ENCODE measurements at regions not wholly inside any gene's neighbourhood (a gene's known extent, or its start where the extent isn't known, plus 50 kb on each side); places are given as distances from the start of the nearest gene placed in this dataset.

- Histone ChIP-seq H3K4me1 (ENCODE audit: control insufficient read depth in 3 of 3, insufficient read depth in 2 of 3, low read depth in 1 of 3, low read length in 2 of 3) (no peaks in the 10 kb centered on the region), H3K27ac (ENCODE audit: low read depth in 1 of 3, low read length in 2 of 3) (no peak overlapping the region), H3K27me3 (ENCODE audit: control insufficient read depth in 3 of 3, insufficient read depth in 3 of 3, low read length in 3 of 3) (no peaks in the 10 kb centered on the region), H3K9me3 (ENCODE audit: control insufficient read depth in 2 of 2, insufficient read depth in 1 of 2, low read depth in 1 of 2, low read length in 1 of 2) (no peaks in the 10 kb centered on the region), H3K36me3 (ENCODE audit: control insufficient read depth in 3 of 3, insufficient read depth in 2 of 3, low read depth in 1 of 3, low read length in 3 of 3) (no peaks in the 10 kb centered on the region), H3K4me3 (ENCODE audit: low read depth in 1 of 3, low read length in 3 of 3) (no peak overlapping the region)
- 48 to 70% (median 65%) methylated on average over 3 of the region's 3 CpGs for WGBS, 3 donors
- DNase-seq (no peak), FAIRE-seq (no peak)
Observed at GRCh38 chr15:97087006-97087741, 756.7 kb downstream of the NR2F2 start.

- WGBS, 3 donors, result 77 to 92% (median 82%) methylated on average over 1 of the region's 1 CpG
- FAIRE-seq (no peak), DNase-seq (no peak)
- Histone ChIP-seq H3K4me1 (ENCODE audit: control insufficient read depth in 3 of 3, insufficient read depth in 2 of 3, low read depth in 1 of 3, low read length in 2 of 3) (no peaks in the 10 kb centered on the region), H3K27me3 (ENCODE audit: control insufficient read depth in 3 of 3, insufficient read depth in 3 of 3, low read length in 3 of 3) (no peaks in the 10 kb centered on the region), H3K9me3 (ENCODE audit: control insufficient read depth in 2 of 2, insufficient read depth in 1 of 2, low read depth in 1 of 2, low read length in 1 of 2) (no peaks in the 10 kb centered on the region), H3K4me3 (ENCODE audit: low read depth in 1 of 3, low read length in 3 of 3) (no peak overlapping the region), H3K27ac (ENCODE audit: low read depth in 1 of 3, low read length in 2 of 3) (no peak overlapping the region), H3K36me3 (ENCODE audit: control insufficient read depth in 3 of 3, insufficient read depth in 2 of 3, low read depth in 1 of 3, low read length in 3 of 3) (no peaks in the 10 kb centered on the region)
Observed at GRCh38 chr15:97091093-97091492, 760.6 kb downstream of the NR2F2 start.

GRCh38 chr15:97092656-97093055, 762.2 kb downstream of the NR2F2 start:
- no peak for FAIRE-seq
- H3K27ac ChIP-seq (ENCODE audit: low read depth in 1 of 3, low read length in 2 of 3), result no peak overlapping the region
- H3K36me3 ChIP-seq (ENCODE audit: control insufficient read depth in 3 of 3, insufficient read depth in 2 of 3, low read depth in 1 of 3, low read length in 3 of 3), result no peaks in the 10 kb centered on the region
- no peaks in the 10 kb centered on the region for H3K27me3 ChIP-seq (ENCODE audit: control insufficient read depth in 3 of 3, insufficient read depth in 3 of 3, low read length in 3 of 3)
- WGBS, 3 donors, result 54 to 60% (median 56%) methylated on average over 2 of the region's 2 CpGs
- no peak overlapping the region for H3K4me3 ChIP-seq (ENCODE audit: low read depth in 1 of 3, low read length in 3 of 3)
- DNase-seq, result no peak
- H3K9me3 ChIP-seq (ENCODE audit: control insufficient read depth in 2 of 2, insufficient read depth in 1 of 2, low read depth in 1 of 2, low read length in 1 of 2), result no peaks in the 10 kb centered on the region
- H3K4me1 ChIP-seq (ENCODE audit: control insufficient read depth in 3 of 3, insufficient read depth in 2 of 3, low read depth in 1 of 3, low read length in 2 of 3), result no peaks in the 10 kb centered on the region

GRCh38 chr15:97096303-97096835, 765.9 kb downstream of the NR2F2 start:
- WGBS, 3 donors, result 35 to 47% (median 39%) methylated on average over 2 of the region's 2 CpGs
- FAIRE-seq (no peak), DNase-seq (no peak)
- Histone ChIP-seq H3K27me3 (ENCODE audit: control insufficient read depth in 3 of 3, insufficient read depth in 3 of 3, low read length in 3 of 3) (no peaks in the 10 kb centered on the region), H3K36me3 (ENCODE audit: control insufficient read depth in 3 of 3, insufficient read depth in 2 of 3, low read depth in 1 of 3, low read length in 3 of 3) (no peaks in the 10 kb centered on the region), H3K9me3 (ENCODE audit: control insufficient read depth in 2 of 2, insufficient read depth in 1 of 2, low read depth in 1 of 2, low read length in 1 of 2) (no peaks in the 10 kb centered on the region), H3K27ac (ENCODE audit: low read depth in 1 of 3, low read length in 2 of 3) (no peak overlapping the region), H3K4me1 (ENCODE audit: control insufficient read depth in 3 of 3, insufficient read depth in 2 of 3, low read depth in 1 of 3, low read length in 2 of 3) (no peaks in the 10 kb centered on the region), H3K4me3 (ENCODE audit: low read depth in 1 of 3, low read length in 3 of 3) (no peak overlapping the region)

GRCh38 chr15:97099040-97099439, 768.5 kb downstream of the NR2F2 start:
- no peaks in the 10 kb centered on the region for H3K4me1 ChIP-seq (ENCODE audit: control insufficient read depth in 3 of 3, insufficient read depth in 2 of 3, low read depth in 1 of 3, low read length in 2 of 3)
- WGBS, 3 donors, result 70 to 89% (median 83%) methylated on average over 1 of the region's 1 CpG
- DNase-seq (no peak), FAIRE-seq (no peak)
- H3K27ac ChIP-seq (ENCODE audit: low read depth in 1 of 3, low read length in 2 of 3), result no peak overlapping the region
- peaks cover 0 to 6% of the 10 kb centered on the region in 2 donors for H3K9me3 ChIP-seq (ENCODE audit: control insufficient read depth in 2 of 2, insufficient read depth in 1 of 2, low read depth in 1 of 2, low read length in 1 of 2)
- no peak overlapping the region for H3K4me3 ChIP-seq (ENCODE audit: low read depth in 1 of 3, low read length in 3 of 3)
- H3K27me3 ChIP-seq (ENCODE audit: control insufficient read depth in 3 of 3, insufficient read depth in 3 of 3, low read length in 3 of 3), result no peaks in the 10 kb centered on the region
- H3K36me3 ChIP-seq (ENCODE audit: control insufficient read depth in 3 of 3, insufficient read depth in 2 of 3, low read depth in 1 of 3, low read length in 3 of 3), result no peaks in the 10 kb centered on the region

GRCh38 chr15:97101572-97101971, 771.1 kb downstream of the NR2F2 start:
- Histone ChIP-seq H3K36me3 (ENCODE audit: control insufficient read depth in 3 of 3, insufficient read depth in 2 of 3, low read depth in 1 of 3, low read length in 3 of 3) (no peaks in the 10 kb centered on the region), H3K4me1 (ENCODE audit: control insufficient read depth in 3 of 3, insufficient read depth in 2 of 3, low read depth in 1 of 3, low read length in 2 of 3) (no peaks in the 10 kb centered on the region), H3K27ac (ENCODE audit: low read depth in 1 of 3, low read length in 2 of 3) (no peak overlapping the region), H3K4me3 (ENCODE audit: low read depth in 1 of 3, low read length in 3 of 3) (no peak overlapping the region), H3K9me3 (ENCODE audit: control insufficient read depth in 2 of 2, insufficient read depth in 1 of 2, low read depth in 1 of 2, low read length in 1 of 2) (peaks cover 0 to 10% of the 10 kb centered on the region in 2 donors), H3K27me3 (ENCODE audit: control insufficient read depth in 3 of 3, insufficient read depth in 3 of 3, low read length in 3 of 3) (no peaks in the 10 kb centered on the region)
- peak; percentile 98 for FAIRE-seq
- no peak for DNase-seq

- Histone ChIP-seq H3K36me3 (ENCODE audit: control insufficient read depth in 3 of 3, insufficient read depth in 2 of 3, low read depth in 1 of 3, low read length in 3 of 3) (no peaks in the 10 kb centered on the region), H3K27me3 (ENCODE audit: control insufficient read depth in 3 of 3, insufficient read depth in 3 of 3, low read length in 3 of 3) (no peaks in the 10 kb centered on the region), H3K27ac (ENCODE audit: low read depth in 1 of 3, low read length in 2 of 3) (no peak overlapping the region), H3K4me1 (ENCODE audit: control insufficient read depth in 3 of 3, insufficient read depth in 2 of 3, low read depth in 1 of 3, low read length in 2 of 3) (no peaks in the 10 kb centered on the region), H3K9me3 (ENCODE audit: control insufficient read depth in 2 of 2, insufficient read depth in 1 of 2, low read depth in 1 of 2, low read length in 1 of 2) (peaks cover 0 to 9% of the 10 kb centered on the region in 2 donors), H3K4me3 (ENCODE audit: low read depth in 1 of 3, low read length in 3 of 3) (no peak overlapping the region)
- DNase-seq (no peak), FAIRE-seq (no peak)
- WGBS, 3 donors, result 77 to 79% (median 79%) methylated on average over 9 of the region's 9 CpGs
Observed at GRCh38 chr15:97114900-97115760, 784.6 kb downstream of the NR2F2 start.

- H3K27ac ChIP-seq (ENCODE audit: low read depth in 1 of 3, low read length in 2 of 3), result no peak overlapping the region
- H3K4me3 ChIP-seq (ENCODE audit: low read depth in 1 of 3, low read length in 3 of 3), result no peak overlapping the region
- H3K4me1 ChIP-seq (ENCODE audit: control insufficient read depth in 3 of 3, insufficient read depth in 2 of 3, low read depth in 1 of 3, low read length in 2 of 3), result no peaks in the 10 kb centered on the region
- FAIRE-seq (no peak), DNase-seq (no peak)
- 87 to 98% (median 89%) methylated on average over 3 of the region's 3 CpGs for WGBS, 3 donors
- peaks cover 0 to 9% of the 10 kb centered on the region in 2 donors for H3K9me3 ChIP-seq (ENCODE audit: control insufficient read depth in 2 of 2, insufficient read depth in 1 of 2, low read depth in 1 of 2, low read length in 1 of 2)
- no peaks in the 10 kb centered on the region for H3K27me3 ChIP-seq (ENCODE audit: control insufficient read depth in 3 of 3, insufficient read depth in 3 of 3, low read length in 3 of 3)
- no peaks in the 10 kb centered on the region for H3K36me3 ChIP-seq (ENCODE audit: control insufficient read depth in 3 of 3, insufficient read depth in 2 of 3, low read depth in 1 of 3, low read length in 3 of 3)
Observed at GRCh38 chr15:97115761-97116070, 785.2 kb downstream of the NR2F2 start.

All from small intestine (tissue), 7 donors.